GM23338 (cell line): ENCODE measurements at regions not wholly inside any gene's neighbourhood (a gene's known extent, or its start where the extent isn't known, plus 50 kb on each side); places are given as distances from the start of the nearest gene placed in this dataset.

ENCODE experiments used
- ATAC-seq: fragments of 200-7000 bp; cut with Tn5 transposase; 3 replicates; pipeline ENCODE4 v1.9.1; 2020
- DNase-seq: peaks from one replicate; pipeline ENCODE4 v3.0.0-alpha.2; 2015; ENCODE audit warnings: low spot score
- H2AFZ ChIP-seq: fragments of 200-600 bp; sonication (generic); 2 replicates; pipeline ENCODE4 v1.8.0; 2016; ENCODE audit warnings: antibody characterized with exemption, mild to moderate bottlenecking, moderate library complexity
- H3F3A ChIP-seq: fragments of 200-600 bp; sonication (generic); replicated peaks from 2 replicates; pipeline ENCODE4 v1.8.0; 2017; ENCODE audit warnings: antibody characterized with exemption, mixed run types, low read depth
- H3K27ac ChIP-seq: fragments of 200-600 bp; sonication (generic); 2 replicates; pipeline ENCODE4 v1.6.1; 2016; ENCODE audit warnings: low read depth
- H3K27me3 ChIP-seq: fragments of 200-600 bp; sonication (generic); 2 replicates; pipeline ENCODE4 v1.8.0; 2016; ENCODE audit warnings: mild to moderate bottlenecking, mixed run types, moderate library complexity; ENCODE audit not compliant: insufficient read depth
- H3K36me3 ChIP-seq: fragments of 200-600 bp; sonication (generic); 2 replicates; pipeline ENCODE4 v1.8.0; 2016; ENCODE audit warnings: mild to moderate bottlenecking; ENCODE audit not compliant: insufficient read depth
- H3K4me1 ChIP-seq: fragments of 200-600 bp; sonication (generic); 2 replicates; pipeline ENCODE4 v1.8.0; 2016; ENCODE audit warnings: mild to moderate bottlenecking, moderate library complexity; ENCODE audit not compliant: insufficient read depth
- H3K4me2 ChIP-seq: fragments of 200-600 bp; sonication (generic); 2 replicates; pipeline ENCODE4 v1.7.1; 2017; ENCODE audit warnings: mixed run types
- H3K4me3 ChIP-seq: fragments of 200-600 bp; sonication (generic); 2 replicates; pipeline ENCODE4 v1.6.1; 2016; ENCODE audit warnings: mixed run types
- H3K79me2 ChIP-seq: fragments of 200-600 bp; sonication (generic); replicated peaks from 2 replicates; pipeline ENCODE4 v1.8.0; 2017; ENCODE audit warnings: mild to moderate bottlenecking; ENCODE audit not compliant: insufficient read depth
- H3K9me2 ChIP-seq: fragments of 200-600 bp; sonication (generic); 2 replicates; pipeline ENCODE4 v1.8.0; 2017; ENCODE audit not compliant: insufficient read depth
- H4K20me1 ChIP-seq: fragments of 200-600 bp; sonication (generic); replicated peaks from 2 replicates; pipeline ENCODE4 v1.8.0; 2017; ENCODE audit warnings: mild to moderate bottlenecking; ENCODE audit not compliant: insufficient read depth
- H3K27ac Mint-ChIP-seq: 2 replicates; pipeline ENCODE4 v1.8.0; 2020; ENCODE audit warnings: inconsistent platforms, mild to moderate bottlenecking, moderate library complexity, mixed read lengths
- H3K27me3 Mint-ChIP-seq: 3 replicates; pipeline ENCODE4 v1.8.0; 2022; ENCODE audit warnings: low read depth, mild to moderate bottlenecking, moderate library complexity, mixed read lengths, inconsistent platforms; ENCODE audit not compliant: insufficient read depth, poor library complexity
- H3K36me3 Mint-ChIP-seq: 3 replicates; pipeline ENCODE4 v1.8.0; 2021; ENCODE audit warnings: low read depth, mild to moderate bottlenecking, inconsistent platforms, moderate library complexity, mixed read lengths
- H3K4me1 Mint-ChIP-seq: 3 replicates; pipeline ENCODE4 v1.8.0; 2020; ENCODE audit warnings: mild to moderate bottlenecking, inconsistent platforms, mixed read lengths
- H3K4me3 Mint-ChIP-seq: 3 replicates; pipeline ENCODE4 v1.8.0; 2021; ENCODE audit warnings: moderate library complexity, mild to moderate bottlenecking, inconsistent platforms, mixed read lengths
- H3K9me3 Mint-ChIP-seq: 3 replicates; pipeline ENCODE4 v1.8.0; 2020; ENCODE audit warnings: moderate library complexity, mild to moderate bottlenecking, inconsistent platforms, mixed read lengths
- CREB1 ChIP-seq: fragments of 250-450 bp; sonication (Bioruptor Pico); IDR thresholded peaks from 2 replicates; pipeline ENCODE4 v1.5.0; 2020; ENCODE audit warnings: low read depth, mild to moderate bottlenecking, moderate library complexity
- ETS1 ChIP-seq: IDR thresholded peaks from 2 replicates; pipeline ENCODE4 v1.6.1; 2016; ENCODE audit warnings: antibody characterized with exemption
- EZH2 ChIP-seq: fragments of 200-600 bp; sonication (generic); IDR thresholded peaks from one replicate; pipeline ENCODE4 v1.8.0; 2017; ENCODE audit warnings: antibody characterized with exemption, mild to moderate bottlenecking, low read depth; ENCODE audit not compliant: unreplicated experiment
- POLR2AphosphoS5 ChIP-seq: IDR thresholded peaks from 2 replicates; pipeline ENCODE4 v1.6.1; 2016; ENCODE audit warnings: antibody characterized with exemption, low read depth
- REST ChIP-seq: IDR thresholded peaks from one replicate; pipeline ENCODE4 v1.6.1; 2018; ENCODE audit warnings: antibody characterized with exemption; ENCODE audit not compliant: unreplicated experiment
- STAT1 ChIP-seq: IDR thresholded peaks from one replicate; pipeline ENCODE4 v1.6.1; 2016; ENCODE audit warnings: antibody characterized with exemption; ENCODE audit not compliant: unreplicated experiment
- ZNF114 ChIP-seq: fragments of 250-450 bp; sonication (Bioruptor Pico); IDR thresholded peaks from 2 replicates; pipeline ENCODE4 v1.5.0; 2020; ENCODE audit warnings: mild to moderate bottlenecking, moderate library complexity
- ZNF331 ChIP-seq: fragments of 250-450 bp; sonication (Bioruptor Pico); IDR thresholded peaks from 2 replicates; pipeline ENCODE4 v1.5.0; 2020; ENCODE audit warnings: low read depth, mild to moderate bottlenecking, moderate library complexity
- TF ChIP-seq, protein P1 (sequence below): fragments of 250-450 bp; sonication (Bioruptor Pico); IDR thresholded peaks from 2 replicates; pipeline ENCODE4 v1.5.0; 2020; ENCODE audit warnings: mild to moderate bottlenecking, moderate library complexity
- TF ChIP-seq, protein P2 (sequence below), 2 experiments: fragments of 200-600 bp in 1 of 2; sonication (generic) in 1 of 2; conservative IDR thresholded peaks; 2 replicates each; pipeline versions ENCODE4 v1.5.1 to v1.6.1; 2016 to 2017; ENCODE audit warnings: antibody characterized with exemption in 2 of 2, low read depth in 2 of 2, mild to moderate bottlenecking in 2 of 2, moderate library complexity in 1 of 2

DNA sequence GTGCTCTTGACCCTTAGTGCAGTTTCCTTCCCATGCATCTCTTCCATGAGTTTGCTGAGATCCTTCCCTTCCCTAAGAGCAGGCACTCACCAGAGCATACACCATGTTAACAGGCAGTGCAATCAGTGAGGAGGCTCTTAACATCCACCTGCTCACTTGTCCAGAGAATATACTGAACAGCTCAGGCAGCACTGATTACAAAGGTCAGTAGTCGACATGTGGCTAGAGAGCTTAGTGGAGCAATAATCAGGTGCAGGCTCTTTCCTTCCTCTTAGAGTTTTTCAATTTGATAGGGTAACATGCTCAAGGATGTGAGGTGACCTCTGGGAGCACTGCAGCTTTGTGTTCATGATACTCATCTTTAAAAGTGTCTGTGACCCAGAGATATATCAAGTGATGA lies 144.1 kb upstream of the SETBP1 start:
- no peaks in the 10 kb centered on the region for H3K27me3 ChIP-seq
- no peaks in the 10 kb centered on the region for H4K20me1 ChIP-seq
- no peaks in the 10 kb centered on the region for H3K79me2 ChIP-seq
- 0 out of 2 replicates have a peak, but pooled peaks cover 4% of the 10 kb centered on the region for H3K9me2 ChIP-seq
- no peak overlapping the region for H3K4me3 Mint-ChIP-seq
- no peaks in the 10 kb centered on the region for H3K36me3 ChIP-seq
- no peak overlapping the region for H3K27ac Mint-ChIP-seq
- no peak for ATAC-seq
- no peaks in the 10 kb centered on the region for H3K9me3 Mint-ChIP-seq
- no peak overlapping the region for H3K27ac ChIP-seq
- no peak overlapping the region for H3K4me3 ChIP-seq
- H3F3A ChIP-seq: no peaks in the 10 kb centered on the region
- TF ChIP-seq POLR2AphosphoS5 (no peak), ETS1 (no peak), STAT1 (no peak), CREB1 (CRISPR knock-in tag) (no peak), ZNF114 (CRISPR knock-in tag) (no peak), REST (no peak), ZNF331 (CRISPR knock-in tag) (no peak), EZH2 (no peak)
- TF ChIP-seq, protein P1, sequence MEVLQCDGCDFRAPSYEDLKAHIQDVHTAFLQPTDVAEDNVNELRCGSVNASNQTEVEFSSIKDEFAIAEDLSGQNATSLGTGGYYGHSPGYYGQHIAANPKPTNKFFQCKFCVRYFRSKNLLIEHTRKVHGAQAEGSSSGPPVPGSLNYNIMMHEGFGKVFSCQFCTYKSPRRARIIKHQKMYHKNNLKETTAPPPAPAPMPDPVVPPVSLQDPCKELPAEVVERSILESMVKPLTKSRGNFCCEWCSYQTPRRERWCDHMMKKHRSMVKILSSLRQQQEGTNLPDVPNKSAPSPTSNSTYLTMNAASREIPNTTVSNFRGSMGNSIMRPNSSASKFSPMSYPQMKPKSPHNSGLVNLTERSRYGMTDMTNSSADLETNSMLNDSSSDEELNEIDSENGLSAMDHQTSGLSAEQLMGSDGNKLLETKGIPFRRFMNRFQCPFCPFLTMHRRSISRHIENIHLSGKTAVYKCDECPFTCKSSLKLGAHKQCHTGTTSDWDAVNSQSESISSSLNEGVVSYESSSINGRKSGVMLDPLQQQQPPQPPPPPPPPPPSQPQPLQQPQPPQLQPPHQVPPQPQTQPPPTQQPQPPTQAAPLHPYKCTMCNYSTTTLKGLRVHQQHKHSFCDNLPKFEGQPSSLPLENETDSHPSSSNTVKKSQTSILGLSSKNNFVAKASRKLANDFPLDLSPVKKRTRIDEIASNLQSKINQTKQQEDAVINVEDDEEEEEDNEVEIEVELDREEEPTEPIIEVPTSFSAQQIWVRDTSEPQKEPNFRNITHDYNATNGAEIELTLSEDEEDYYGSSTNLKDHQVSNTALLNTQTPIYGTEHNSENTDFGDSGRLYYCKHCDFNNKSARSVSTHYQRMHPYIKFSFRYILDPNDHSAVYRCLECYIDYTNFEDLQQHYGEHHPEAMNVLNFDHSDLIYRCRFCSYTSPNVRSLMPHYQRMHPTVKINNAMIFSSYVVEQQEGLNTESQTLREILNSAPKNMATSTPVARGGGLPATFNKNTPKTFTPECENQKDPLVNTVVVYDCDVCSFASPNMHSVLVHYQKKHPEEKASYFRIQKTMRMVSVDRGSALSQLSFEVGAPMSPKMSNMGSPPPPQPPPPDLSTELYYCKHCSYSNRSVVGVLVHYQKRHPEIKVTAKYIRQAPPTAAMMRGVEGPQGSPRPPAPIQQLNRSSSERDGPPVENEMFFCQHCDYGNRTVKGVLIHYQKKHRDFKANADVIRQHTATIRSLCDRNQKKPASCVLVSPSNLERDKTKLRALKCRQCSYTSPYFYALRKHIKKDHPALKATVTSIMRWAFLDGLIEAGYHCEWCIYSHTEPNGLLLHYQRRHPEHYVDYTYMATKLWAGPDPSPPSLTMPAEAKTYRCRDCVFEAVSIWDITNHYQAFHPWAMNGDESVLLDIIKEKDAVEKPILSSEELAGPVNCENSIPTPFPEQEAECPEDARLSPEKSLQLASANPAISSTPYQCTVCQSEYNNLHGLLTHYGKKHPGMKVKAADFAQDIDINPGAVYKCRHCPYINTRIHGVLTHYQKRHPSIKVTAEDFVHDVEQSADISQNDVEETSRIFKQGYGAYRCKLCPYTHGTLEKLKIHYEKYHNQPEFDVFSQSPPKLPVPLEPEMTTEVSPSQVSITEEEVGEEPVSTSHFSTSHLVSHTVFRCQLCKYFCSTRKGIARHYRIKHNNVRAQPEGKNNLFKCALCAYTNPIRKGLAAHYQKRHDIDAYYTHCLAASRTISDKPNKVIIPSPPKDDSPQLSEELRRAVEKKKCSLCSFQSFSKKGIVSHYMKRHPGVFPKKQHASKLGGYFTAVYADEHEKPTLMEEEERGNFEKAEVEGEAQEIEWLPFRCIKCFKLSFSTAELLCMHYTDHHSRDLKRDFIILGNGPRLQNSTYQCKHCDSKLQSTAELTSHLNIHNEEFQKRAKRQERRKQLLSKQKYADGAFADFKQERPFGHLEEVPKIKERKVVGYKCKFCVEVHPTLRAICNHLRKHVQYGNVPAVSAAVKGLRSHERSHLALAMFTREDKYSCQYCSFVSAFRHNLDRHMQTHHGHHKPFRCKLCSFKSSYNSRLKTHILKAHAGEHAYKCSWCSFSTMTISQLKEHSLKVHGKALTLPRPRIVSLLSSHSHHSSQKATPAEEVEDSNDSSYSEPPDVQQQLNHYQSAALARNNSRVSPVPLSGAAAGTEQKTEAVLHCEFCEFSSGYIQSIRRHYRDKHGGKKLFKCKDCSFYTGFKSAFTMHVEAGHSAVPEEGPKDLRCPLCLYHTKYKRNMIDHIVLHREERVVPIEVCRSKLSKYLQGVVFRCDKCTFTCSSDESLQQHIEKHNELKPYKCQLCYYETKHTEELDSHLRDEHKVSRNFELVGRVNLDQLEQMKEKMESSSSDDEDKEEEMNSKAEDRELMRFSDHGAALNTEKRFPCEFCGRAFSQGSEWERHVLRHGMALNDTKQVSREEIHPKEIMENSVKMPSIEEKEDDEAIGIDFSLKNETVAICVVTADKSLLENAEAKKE (CRISPR knock-in tag): no peak
- TF ChIP-seq, protein P2, sequence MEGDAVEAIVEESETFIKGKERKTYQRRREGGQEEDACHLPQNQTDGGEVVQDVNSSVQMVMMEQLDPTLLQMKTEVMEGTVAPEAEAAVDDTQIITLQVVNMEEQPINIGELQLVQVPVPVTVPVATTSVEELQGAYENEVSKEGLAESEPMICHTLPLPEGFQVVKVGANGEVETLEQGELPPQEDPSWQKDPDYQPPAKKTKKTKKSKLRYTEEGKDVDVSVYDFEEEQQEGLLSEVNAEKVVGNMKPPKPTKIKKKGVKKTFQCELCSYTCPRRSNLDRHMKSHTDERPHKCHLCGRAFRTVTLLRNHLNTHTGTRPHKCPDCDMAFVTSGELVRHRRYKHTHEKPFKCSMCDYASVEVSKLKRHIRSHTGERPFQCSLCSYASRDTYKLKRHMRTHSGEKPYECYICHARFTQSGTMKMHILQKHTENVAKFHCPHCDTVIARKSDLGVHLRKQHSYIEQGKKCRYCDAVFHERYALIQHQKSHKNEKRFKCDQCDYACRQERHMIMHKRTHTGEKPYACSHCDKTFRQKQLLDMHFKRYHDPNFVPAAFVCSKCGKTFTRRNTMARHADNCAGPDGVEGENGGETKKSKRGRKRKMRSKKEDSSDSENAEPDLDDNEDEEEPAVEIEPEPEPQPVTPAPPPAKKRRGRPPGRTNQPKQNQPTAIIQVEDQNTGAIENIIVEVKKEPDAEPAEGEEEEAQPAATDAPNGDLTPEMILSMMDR (conservative IDR thresholded peaks at IDR 0.05; ENCODE audit: low read depth in 2 of 2): no peak
- no peak overlapping the region for H3K4me2 ChIP-seq
- H3K4me1 Mint-ChIP-seq: no peaks in the 10 kb centered on the region
- H3K4me1 ChIP-seq: no peaks in the 10 kb centered on the region
- H3K36me3 Mint-ChIP-seq: no peaks in the 10 kb centered on the region
- H2AFZ ChIP-seq: no peak overlapping the region
- no peak for DNase-seq
- H3K27me3 Mint-ChIP-seq: peaks cover 1% of the 10 kb centered on the region
